HepG2 (cell line): ENCODE measurements at regions not wholly inside any gene's neighbourhood (a gene's known extent, or its start where the extent isn't known, plus 50 kb on each side); places are given as distances from the start of the nearest gene placed in this dataset.

Experiments used
- CBX5 ChIP-seq: sonication (generic); formaldehyde crosslinking; IDR thresholded peaks from 2 replicates; pipeline ENCODE4 v1.4.0; 2020; ENCODE audit warnings: missing genetic modification reagents, borderline replicate concordance
- HMGXB3 ChIP-seq: sonication (generic); formaldehyde crosslinking; IDR thresholded peaks from 2 replicates; pipeline ENCODE4 v1.4.0; 2020; ENCODE audit warnings: missing genetic modification reagents, borderline replicate concordance
- KLF13 ChIP-seq: sonication (generic); formaldehyde crosslinking; IDR thresholded peaks from 2 replicates; pipeline ENCODE4 v1.4.0; 2020; ENCODE audit warnings: mild to moderate bottlenecking, missing genetic modification reagents
- MED1 ChIP-seq: sonication (generic); formaldehyde crosslinking; IDR thresholded peaks from 2 replicates; pipeline ENCODE4 v1.4.0; 2020; ENCODE audit warnings: missing genetic modification reagents
- REPIN1 ChIP-seq: sonication (generic); formaldehyde crosslinking; IDR thresholded peaks from 2 replicates; pipeline ENCODE4 v1.8.0; 2022; ENCODE audit warnings: missing genetic modification reagents, low read depth, mild to moderate bottlenecking, borderline replicate concordance
- YY1 ChIP-seq: IDR thresholded peaks from 2 replicates; pipeline ENCODE4 v1.6.1; 2011; ENCODE audit warnings: low read length, low read depth, moderate library complexity, mild to moderate bottlenecking; ENCODE audit not compliant: insufficient read depth, insufficient replicate concordance
- ZBTB3 ChIP-seq: sonication (generic); formaldehyde crosslinking; IDR thresholded peaks from 2 replicates; pipeline ENCODE4 v1.4.0; 2020; ENCODE audit warnings: low read depth, mild to moderate bottlenecking, moderate library complexity, missing genetic modification reagents, borderline replicate concordance
- ZNF18 ChIP-seq: sonication (generic); formaldehyde crosslinking; IDR thresholded peaks from 2 replicates; pipeline ENCODE4 v1.8.0; 2022; ENCODE audit warnings: mild to moderate bottlenecking, missing genetic modification reagents; ENCODE audit not compliant: insufficient replicate concordance

DNA sequence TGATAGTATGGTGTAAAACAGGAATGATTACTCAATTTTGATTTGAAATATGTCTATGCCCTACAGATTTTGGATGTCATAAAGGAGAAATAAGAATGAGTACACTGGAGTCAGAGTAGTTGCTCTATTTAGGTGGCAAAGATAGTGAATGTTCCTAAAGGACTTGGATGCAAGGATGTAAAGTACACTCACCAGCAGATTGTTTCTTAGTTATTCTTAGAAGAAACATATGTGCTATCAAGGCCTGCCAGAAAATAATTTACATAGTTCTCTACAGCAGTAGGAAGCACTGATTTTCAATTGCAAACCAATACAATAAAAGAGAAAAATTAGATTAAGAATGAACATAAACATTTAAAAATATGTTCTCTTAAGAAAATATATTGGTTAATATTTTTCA, 259.4 kb downstream of the PPP1R3A start (continued):
- TF ChIP-seq HMGXB3 (CRISPR knock-in tag) (no peak), REPIN1 (CRISPR knock-in tag) (no peak), ZNF18 (CRISPR knock-in tag) (no peak), ZBTB3 (no peak), MED1 (CRISPR knock-in tag) (no peak), CBX5 (no peak), KLF13 (CRISPR knock-in tag) (no peak), YY1 (no peak)
